OCI-LY3 (cell line): ENCODE measurements at regions not wholly inside any gene's neighbourhood (a gene's known extent, or its start where the extent isn't known, plus 50 kb on each side); places are given as distances from the start of the nearest gene placed in this dataset.

ENCODE experiments used
- EZH2phosphoT487 ChIP-seq: fragments of 200-600 bp; shearing (Covaris generic); IDR thresholded peaks from 2 replicates; pipeline ENCODE4 v1.6.1; 2018; ENCODE audit warnings: antibody characterized with exemption, mixed run types, low read depth
- TF ChIP-seq, protein P1 (sequence below): fragments of 200-600, 300-600 bp; sonication (generic); IDR thresholded peaks from 2 replicates; pipeline ENCODE4 v1.5.1; 2014; ENCODE audit warnings: antibody characterized with exemption, low read length, low read depth

DNA sequence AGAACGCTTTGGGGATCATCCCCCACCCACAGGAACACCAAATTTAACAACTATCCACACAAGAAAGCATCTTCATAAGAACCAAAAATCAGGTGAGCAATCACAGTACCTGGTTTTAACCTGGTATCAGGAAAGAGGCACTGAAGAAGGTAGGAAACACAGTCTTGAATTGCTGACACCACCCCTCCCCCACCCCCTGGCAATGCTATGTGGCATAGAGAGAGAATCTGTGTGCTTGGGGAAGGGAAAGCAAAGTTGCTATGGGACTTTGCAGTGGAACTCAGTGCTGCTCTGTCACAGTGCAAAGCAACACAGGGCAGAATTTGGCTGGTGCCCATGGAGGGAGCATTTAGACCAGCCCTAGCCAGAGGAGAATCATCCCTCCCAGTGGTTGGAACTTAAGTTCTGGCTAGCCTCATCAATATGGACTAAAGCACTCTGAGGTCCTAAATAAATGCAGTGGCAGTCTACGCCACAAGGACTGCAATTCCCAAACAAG lies 565.5 kb downstream of the EPM2A start:
- TF ChIP-seq, protein P1, sequence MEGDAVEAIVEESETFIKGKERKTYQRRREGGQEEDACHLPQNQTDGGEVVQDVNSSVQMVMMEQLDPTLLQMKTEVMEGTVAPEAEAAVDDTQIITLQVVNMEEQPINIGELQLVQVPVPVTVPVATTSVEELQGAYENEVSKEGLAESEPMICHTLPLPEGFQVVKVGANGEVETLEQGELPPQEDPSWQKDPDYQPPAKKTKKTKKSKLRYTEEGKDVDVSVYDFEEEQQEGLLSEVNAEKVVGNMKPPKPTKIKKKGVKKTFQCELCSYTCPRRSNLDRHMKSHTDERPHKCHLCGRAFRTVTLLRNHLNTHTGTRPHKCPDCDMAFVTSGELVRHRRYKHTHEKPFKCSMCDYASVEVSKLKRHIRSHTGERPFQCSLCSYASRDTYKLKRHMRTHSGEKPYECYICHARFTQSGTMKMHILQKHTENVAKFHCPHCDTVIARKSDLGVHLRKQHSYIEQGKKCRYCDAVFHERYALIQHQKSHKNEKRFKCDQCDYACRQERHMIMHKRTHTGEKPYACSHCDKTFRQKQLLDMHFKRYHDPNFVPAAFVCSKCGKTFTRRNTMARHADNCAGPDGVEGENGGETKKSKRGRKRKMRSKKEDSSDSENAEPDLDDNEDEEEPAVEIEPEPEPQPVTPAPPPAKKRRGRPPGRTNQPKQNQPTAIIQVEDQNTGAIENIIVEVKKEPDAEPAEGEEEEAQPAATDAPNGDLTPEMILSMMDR: no peak
- no peak for TF ChIP-seq EZH2phosphoT487
